ENCODE measurements at regions not wholly inside any gene's neighbourhood (a gene's known extent, or its start where the extent isn't known, plus 50 kb on each side); places are given as distances from the start of the nearest gene placed in this dataset.

DNA sequence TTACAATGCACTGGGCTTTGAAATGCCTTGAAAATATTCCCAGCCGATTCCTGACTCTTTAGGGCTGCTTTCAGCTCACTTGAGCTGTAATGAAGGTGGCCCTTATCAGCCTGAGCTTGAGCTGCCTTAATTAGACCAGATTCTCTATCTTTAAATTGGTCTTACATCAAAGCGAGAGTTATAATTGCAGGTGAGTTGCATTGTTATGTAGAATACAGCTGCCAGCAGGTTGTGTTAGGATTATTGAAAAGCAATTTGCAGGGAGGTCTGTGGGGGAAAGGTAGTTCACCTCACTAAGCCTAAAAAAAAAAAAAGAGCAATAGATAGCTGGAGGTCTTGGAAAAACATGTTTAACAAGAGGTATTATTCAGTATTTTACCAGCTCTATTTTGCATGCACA, 142.2 kb upstream of the HABP2 start:
- Histone ChIP-seq H3K27me3 (ENCODE audit: insufficient read depth, low read length) (peaks cover 38% of the 10 kb centered on the region), H2AFZ (ENCODE audit: low read depth, low read length) (no peak overlapping the region), H3K4me1 (ENCODE audit: insufficient read depth, low read length) (peaks cover 11% of the 10 kb centered on the region), H3K4me3 (ENCODE audit: low read length) (no peak overlapping the region), H3K9me3 (ENCODE audit: low read length) (peaks cover 2% of the 10 kb centered on the region), H3K36me3 (ENCODE audit: insufficient read depth, low read length) (no peaks in the 10 kb centered on the region)

DNA sequence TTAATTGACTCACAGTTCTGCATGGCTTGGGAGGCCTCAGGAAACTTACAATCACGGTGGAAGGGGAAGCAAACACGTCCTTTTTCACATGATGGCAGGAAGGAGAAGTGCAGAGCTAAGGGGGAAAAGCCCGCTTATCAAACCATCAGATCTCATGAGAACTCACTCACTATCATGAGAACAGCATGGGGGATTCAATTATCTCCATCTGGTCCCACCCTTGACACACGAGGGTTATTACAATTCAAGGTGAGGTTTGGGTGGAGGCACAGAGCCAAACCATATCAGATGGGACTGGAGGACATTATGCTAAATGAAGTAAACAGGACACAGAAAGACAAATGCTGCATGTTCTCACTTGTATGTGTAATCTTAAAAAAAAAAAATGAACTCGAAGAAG, 141.4 kb upstream of the HABP2 start:
- Histone ChIP-seq H3K4me1 (ENCODE audit: insufficient read depth, low read length) (peaks cover 11% of the 10 kb centered on the region), H3K27me3 (ENCODE audit: insufficient read depth, low read length) (peaks cover 31% of the 10 kb centered on the region), H3K9me3 (ENCODE audit: low read length) (peaks cover 2% of the 10 kb centered on the region), H2AFZ (ENCODE audit: low read depth, low read length) (no peak overlapping the region), H3K4me3 (ENCODE audit: low read length) (no peak overlapping the region), H3K36me3 (ENCODE audit: insufficient read depth, low read length) (no peaks in the 10 kb centered on the region)

DNA sequence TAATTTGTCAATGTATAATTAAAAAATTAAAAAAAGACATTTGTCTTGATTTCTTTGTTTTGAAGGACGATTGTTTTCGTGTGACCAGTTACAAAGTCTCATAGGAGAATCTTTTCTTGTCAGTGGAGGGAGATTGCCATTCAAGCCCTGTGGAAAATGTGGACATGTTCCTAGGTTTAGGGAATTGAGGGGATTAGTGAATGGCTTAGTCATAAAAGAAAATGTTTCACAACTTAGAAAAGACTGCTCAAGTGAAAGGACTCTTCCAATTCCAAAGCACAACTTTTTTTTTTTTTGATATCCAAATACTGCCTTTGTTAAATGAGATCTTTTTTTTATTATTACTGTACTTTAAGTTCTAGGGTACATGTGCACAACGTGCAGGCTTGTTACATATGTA, 140.7 kb upstream of the HABP2 start:
- Histone ChIP-seq H3K9me3 (ENCODE audit: low read length) (peaks cover 2% of the 10 kb centered on the region), H2AFZ (ENCODE audit: low read depth, low read length) (no peak overlapping the region), H3K4me3 (ENCODE audit: low read length) (no peak overlapping the region), H3K27me3 (ENCODE audit: insufficient read depth, low read length) (peaks cover 26% of the 10 kb centered on the region), H3K4me1 (ENCODE audit: insufficient read depth, low read length) (peaks cover 11% of the 10 kb centered on the region), H3K36me3 (ENCODE audit: insufficient read depth, low read length) (no peaks in the 10 kb centered on the region)

DNA sequence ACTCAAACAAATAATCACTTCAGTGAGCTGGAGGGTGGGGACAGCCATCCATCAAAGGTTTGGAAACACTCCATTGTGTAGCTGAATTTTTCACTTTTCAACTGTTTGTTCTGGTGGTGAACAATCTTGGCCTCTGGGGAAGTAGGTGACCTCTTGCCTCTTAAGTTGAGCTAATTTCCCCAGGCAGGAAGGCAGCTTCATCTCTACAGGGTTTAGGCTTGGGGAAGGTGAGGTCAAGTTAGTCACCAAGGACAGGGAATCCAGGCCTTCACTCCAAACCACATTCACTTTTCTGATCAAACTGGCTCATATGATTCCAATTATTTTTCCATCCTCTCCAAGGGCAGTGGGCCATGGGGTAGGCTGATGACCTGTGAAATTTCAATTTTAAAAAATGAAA, 138.3 kb upstream of the HABP2 start:
- H3K4me1 ChIP-seq (ENCODE audit: insufficient read depth, low read length), result peaks cover under 1% of the 10 kb centered on the region
- H3K9me3 ChIP-seq (ENCODE audit: low read length), result peaks cover 2% of the 10 kb centered on the region
- H3K4me3 ChIP-seq (ENCODE audit: low read length), result no peak overlapping the region
- no peaks in the 10 kb centered on the region for H3K36me3 ChIP-seq (ENCODE audit: insufficient read depth, low read length)
- no peak overlapping the region for H2AFZ ChIP-seq (ENCODE audit: low read depth, low read length)
- peaks cover 10% of the 10 kb centered on the region for H3K27me3 ChIP-seq (ENCODE audit: insufficient read depth, low read length)

DNA sequence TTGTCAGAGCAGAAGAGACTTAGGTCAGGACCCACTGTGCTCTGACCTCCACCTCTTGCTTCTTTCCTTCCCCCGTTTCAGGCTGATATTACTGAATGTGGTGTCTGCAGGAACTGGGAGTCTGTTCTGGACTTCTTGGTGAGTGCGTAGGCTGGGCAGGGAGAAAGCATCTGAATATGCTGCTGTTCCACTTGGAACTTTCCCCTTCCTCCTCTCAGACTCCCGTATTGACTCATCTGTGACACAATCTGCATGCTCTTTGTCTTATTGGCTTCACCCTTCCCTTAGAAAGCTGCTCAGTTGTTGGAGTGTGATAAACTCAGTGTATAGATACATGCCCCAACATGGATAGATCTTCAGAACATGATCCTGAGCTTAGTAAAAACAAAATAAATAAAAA, 137.6 kb upstream of the HABP2 start:
- Histone ChIP-seq H3K4me3 (ENCODE audit: low read length) (no peak overlapping the region), H3K27me3 (ENCODE audit: insufficient read depth, low read length) (peaks cover 10% of the 10 kb centered on the region), H3K4me1 (ENCODE audit: insufficient read depth, low read length) (no peaks in the 10 kb centered on the region), H3K36me3 (ENCODE audit: insufficient read depth, low read length) (no peaks in the 10 kb centered on the region), H2AFZ (ENCODE audit: low read depth, low read length) (no peak overlapping the region), H3K9me3 (ENCODE audit: low read length) (peaks cover 2% of the 10 kb centered on the region)

DNA sequence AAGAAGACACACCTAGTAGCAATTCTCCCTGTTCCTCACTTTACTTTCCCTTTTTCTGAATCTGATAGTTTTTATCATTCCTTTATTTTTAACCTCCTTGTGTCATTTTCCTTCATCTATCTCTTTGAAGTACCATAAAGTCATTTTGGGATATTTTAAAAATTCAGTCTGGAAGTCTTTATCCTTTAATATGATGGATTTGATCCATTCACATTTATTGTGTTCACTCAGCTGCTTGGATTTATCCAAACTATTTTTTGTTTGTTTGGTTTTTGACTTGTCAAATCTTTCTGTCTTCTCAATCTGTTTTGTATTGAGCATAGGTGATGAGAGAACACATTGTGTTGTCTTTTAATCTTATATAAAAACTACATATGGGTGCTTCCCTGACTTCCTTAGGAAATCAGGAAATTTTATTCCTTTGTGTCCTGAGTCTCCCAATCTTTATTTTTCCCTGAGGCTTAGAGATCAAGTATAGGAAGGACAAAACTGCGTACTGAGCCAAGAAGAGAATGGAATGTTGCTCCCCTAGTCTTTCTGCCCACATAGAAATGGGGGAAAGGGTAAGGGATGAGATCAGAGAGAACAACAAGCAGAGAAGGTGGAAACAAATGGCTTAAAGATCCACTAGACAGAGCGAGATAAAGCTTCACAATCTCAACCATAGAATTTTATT, 132.7 kb upstream of the HABP2 start:
- no peaks in the 10 kb centered on the region for H3K4me1 ChIP-seq (ENCODE audit: insufficient read depth, low read length)
- no peak overlapping the region for H3K4me3 ChIP-seq (ENCODE audit: low read length)
- no peaks in the 10 kb centered on the region for H3K9me3 ChIP-seq (ENCODE audit: low read length)
- H3K27me3 ChIP-seq (ENCODE audit: insufficient read depth, low read length), result no peaks in the 10 kb centered on the region
- H2AFZ ChIP-seq (ENCODE audit: low read depth, low read length), result no peak overlapping the region
- no peaks in the 10 kb centered on the region for H3K36me3 ChIP-seq (ENCODE audit: insufficient read depth, low read length)

DNA sequence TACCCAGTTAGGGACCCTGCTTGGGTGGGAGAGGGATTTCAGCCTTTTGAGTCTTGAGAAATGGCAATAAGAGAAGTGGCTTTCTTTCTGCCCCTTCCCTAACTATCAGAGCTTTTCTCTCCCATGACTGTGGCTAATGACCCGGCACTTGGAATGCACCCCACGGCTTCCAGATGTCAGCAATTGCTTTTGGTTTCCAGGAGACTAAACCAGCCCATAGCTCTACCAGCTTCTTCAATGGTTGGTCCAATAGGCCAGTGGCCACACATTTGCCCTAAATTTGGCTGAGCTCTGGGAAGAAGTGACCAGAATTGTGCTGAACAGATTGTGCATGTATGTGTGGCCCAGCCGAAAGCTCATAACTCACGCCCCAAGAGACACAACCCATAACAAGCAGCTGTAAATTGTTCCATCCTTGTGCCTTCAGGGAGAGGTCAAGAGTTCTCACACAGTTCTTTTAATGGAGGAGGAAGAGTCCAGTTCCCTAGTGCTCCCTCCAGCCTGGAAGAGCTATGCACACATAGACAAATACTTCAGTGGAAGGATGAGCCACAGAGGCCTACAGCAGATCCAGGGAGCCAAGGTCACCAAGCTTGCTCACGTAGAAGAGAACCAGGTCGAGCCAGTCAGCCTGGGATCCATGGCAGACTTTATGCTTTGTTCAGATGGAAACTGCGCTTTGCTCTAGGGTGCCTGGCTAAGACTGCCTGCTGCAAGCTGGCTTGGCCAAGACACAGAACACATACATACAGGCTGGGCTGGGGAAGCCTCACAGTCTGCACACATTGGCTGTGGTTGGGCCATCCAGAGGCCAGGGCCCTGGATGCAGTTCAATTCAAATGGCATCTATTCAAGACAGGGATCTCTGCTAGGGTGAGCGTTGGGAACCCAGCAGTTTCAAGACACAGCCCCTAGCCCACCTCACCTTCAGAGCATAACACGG, 131.8 kb upstream of the HABP2 start:
- H3K9me3 ChIP-seq (ENCODE audit: low read length), result no peaks in the 10 kb centered on the region
- H3K4me3 ChIP-seq (ENCODE audit: low read length), result no peak overlapping the region
- no peaks in the 10 kb centered on the region for H3K4me1 ChIP-seq (ENCODE audit: insufficient read depth, low read length)
- no peak overlapping the region for H2AFZ ChIP-seq (ENCODE audit: low read depth, low read length)
- H3K27me3 ChIP-seq (ENCODE audit: insufficient read depth, low read length), result no peaks in the 10 kb centered on the region
- no peaks in the 10 kb centered on the region for H3K36me3 ChIP-seq (ENCODE audit: insufficient read depth, low read length)

DNA sequence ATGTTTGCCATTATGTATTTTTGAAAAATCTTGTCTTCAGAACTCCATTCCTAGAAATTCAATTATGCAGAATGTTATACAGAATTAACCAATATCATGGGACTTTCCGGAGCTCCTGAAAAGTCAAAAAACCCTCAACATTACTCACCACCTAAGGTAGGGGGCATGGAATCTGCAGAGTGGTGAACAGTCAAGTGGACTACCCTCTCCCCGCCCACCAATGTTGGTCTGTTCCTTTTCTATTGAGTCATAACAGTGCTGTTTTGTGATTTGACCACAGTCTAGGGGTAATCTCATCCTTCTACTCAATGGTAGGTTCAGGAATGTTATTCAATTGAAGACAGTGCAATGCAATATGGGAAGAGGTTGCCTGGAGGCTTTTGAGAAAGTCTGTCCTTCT, 130.5 kb upstream of the HABP2 start:
- Histone ChIP-seq H3K4me1 (ENCODE audit: insufficient read depth, low read length) (no peaks in the 10 kb centered on the region), H3K9me3 (ENCODE audit: low read length) (no peaks in the 10 kb centered on the region), H2AFZ (ENCODE audit: low read depth, low read length) (no peak overlapping the region), H3K36me3 (ENCODE audit: insufficient read depth, low read length) (no peaks in the 10 kb centered on the region), H3K4me3 (ENCODE audit: low read length) (no peak overlapping the region), H3K27me3 (ENCODE audit: insufficient read depth, low read length) (no peaks in the 10 kb centered on the region)

DNA sequence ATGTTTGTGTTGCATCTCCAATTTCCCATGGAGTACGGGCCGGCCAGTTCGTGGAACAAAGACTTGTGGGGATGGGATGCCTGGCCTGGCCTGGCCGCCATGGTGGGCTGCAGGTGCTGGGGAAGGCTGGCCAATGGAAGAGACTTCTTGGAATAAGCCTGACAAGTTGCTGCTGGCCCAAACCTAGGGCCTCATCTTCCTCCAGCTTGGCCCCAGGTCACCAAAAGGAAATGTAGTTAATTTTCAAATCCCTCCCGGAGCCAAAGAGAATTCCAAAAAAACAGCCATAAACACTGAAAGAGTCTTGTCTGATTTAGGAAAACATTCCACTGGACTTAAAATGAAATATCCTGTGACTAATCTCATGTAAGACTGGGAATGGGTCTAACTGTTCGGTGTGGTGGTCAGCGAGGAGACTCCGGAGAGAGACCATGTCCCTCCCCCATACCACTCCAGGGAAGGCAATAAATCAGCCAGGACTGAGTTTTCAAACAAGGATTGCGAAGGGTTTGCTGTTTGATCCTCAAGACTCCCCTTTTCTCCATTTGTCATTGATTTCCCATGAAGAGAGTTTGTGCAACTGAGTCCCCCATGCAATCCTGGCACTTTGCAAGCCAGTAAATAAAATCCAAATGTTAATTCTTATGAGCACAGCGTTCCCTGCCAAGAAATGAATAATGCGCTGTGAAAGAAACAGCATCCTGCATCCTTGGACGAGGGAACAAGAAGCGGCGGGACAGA, 128.7 kb upstream of the HABP2 start:
- no peaks in the 10 kb centered on the region for H3K27me3 ChIP-seq (ENCODE audit: insufficient read depth, low read length)
- no peak overlapping the region for H3K4me3 ChIP-seq (ENCODE audit: low read length)
- H3K4me1 ChIP-seq (ENCODE audit: insufficient read depth, low read length), result no peaks in the 10 kb centered on the region
- no peak overlapping the region for H2AFZ ChIP-seq (ENCODE audit: low read depth, low read length)
- H3K9me3 ChIP-seq (ENCODE audit: low read length), result no peaks in the 10 kb centered on the region
- no peaks in the 10 kb centered on the region for H3K36me3 ChIP-seq (ENCODE audit: insufficient read depth, low read length)

DNA sequence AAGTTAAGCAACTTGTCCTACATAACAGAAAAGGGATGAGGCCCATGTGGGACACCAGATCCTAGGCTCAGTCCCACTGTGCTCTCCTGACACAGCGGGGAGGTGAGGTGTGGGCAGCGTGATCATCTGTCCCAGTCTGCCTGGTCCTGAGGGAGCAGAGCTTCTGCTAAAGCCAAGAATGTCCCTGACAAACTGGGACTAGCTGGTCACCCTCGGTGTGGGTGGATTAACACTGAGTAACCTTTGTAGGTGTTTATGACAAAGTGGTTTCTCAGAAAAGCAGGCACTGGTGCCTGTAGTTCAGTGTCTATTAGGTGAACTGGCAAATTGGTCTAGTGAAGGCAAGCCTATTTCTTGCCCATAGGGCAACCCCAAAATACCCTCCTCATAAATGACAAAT, 127.8 kb upstream of the HABP2 start:
- H3K27me3 ChIP-seq (ENCODE audit: insufficient read depth, low read length), result no peaks in the 10 kb centered on the region
- H3K4me1 ChIP-seq (ENCODE audit: insufficient read depth, low read length), result no peaks in the 10 kb centered on the region
- no peaks in the 10 kb centered on the region for H3K9me3 ChIP-seq (ENCODE audit: low read length)
- no peaks in the 10 kb centered on the region for H3K36me3 ChIP-seq (ENCODE audit: insufficient read depth, low read length)
- H2AFZ ChIP-seq (ENCODE audit: low read depth, low read length), result no peak overlapping the region
- H3K4me3 ChIP-seq (ENCODE audit: low read length), result no peak overlapping the region

DNA sequence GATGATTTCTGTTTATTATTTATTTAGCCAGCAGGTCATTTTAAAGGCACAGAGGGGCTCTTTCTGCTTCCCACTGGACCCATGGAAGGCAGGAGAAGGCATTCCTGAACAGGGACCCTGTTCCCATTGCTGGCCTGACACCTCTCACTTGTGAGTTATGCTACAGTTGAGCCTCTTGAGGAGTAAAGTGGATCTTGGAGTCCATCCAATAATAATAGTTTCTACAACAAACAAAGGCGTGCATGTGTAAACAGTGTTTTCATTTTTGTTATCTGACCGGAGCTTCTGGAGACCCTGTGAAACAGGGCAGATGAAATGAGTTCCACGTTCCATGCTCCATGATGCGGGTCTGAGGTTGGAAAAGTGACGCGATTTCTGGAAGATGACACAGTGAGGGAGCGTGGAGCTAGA, 127.3 kb upstream of the HABP2 start:
- Histone ChIP-seq H3K4me1 (ENCODE audit: insufficient read depth, low read length) (no peaks in the 10 kb centered on the region), H2AFZ (ENCODE audit: low read depth, low read length) (no peak overlapping the region), H3K4me3 (ENCODE audit: low read length) (no peak overlapping the region), H3K36me3 (ENCODE audit: insufficient read depth, low read length) (no peaks in the 10 kb centered on the region), H3K9me3 (ENCODE audit: low read length) (no peaks in the 10 kb centered on the region), H3K27me3 (ENCODE audit: insufficient read depth, low read length) (no peaks in the 10 kb centered on the region)

DNA sequence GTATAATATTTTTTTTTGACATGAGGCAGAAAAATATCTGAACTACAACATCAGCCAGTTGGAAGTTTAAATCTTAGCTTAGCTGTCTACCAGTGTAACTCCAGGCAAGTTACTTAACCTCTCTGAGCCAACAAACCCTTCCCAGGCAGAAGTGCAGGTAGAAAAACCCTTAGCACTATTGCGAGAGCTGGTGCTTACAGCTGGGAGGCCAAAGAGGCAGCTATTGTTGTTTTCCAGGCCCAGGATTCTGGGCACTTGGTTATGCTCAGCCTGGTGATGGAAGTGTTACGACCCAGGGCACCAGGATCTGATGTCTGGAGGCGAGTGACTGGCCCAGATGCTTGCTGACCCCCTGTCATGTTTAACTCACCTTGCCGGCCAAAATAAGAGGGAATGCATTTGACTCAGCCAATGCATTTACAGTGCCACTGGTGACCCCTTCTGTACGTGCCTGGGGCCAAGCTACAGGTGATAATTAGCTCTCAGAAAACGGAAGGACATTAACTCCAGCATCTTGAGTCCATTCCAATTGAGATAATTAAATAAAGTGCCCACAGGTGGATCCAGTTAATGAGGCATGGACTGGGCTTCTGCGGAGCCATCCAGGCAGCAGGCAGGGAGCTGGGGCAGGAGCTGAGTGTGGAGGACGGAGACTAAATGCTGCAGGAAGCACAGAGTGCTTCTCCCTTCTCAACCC, 126.5 kb upstream of the HABP2 start:
- Histone ChIP-seq H2AFZ (ENCODE audit: low read depth, low read length) (no peak overlapping the region), H3K27me3 (ENCODE audit: insufficient read depth, low read length) (no peaks in the 10 kb centered on the region), H3K9me3 (ENCODE audit: low read length) (no peaks in the 10 kb centered on the region), H3K4me3 (ENCODE audit: low read length) (no peak overlapping the region), H3K4me1 (ENCODE audit: insufficient read depth, low read length) (no peaks in the 10 kb centered on the region), H3K36me3 (ENCODE audit: insufficient read depth, low read length) (no peaks in the 10 kb centered on the region)

Measured in neuron (in vitro differentiated cells).